ENCODE measurements at regions not wholly inside any gene's neighbourhood (a gene's known extent, or its start where the extent isn't known, plus 50 kb on each side); places are given as distances from the start of the nearest gene placed in this dataset.

DNA sequence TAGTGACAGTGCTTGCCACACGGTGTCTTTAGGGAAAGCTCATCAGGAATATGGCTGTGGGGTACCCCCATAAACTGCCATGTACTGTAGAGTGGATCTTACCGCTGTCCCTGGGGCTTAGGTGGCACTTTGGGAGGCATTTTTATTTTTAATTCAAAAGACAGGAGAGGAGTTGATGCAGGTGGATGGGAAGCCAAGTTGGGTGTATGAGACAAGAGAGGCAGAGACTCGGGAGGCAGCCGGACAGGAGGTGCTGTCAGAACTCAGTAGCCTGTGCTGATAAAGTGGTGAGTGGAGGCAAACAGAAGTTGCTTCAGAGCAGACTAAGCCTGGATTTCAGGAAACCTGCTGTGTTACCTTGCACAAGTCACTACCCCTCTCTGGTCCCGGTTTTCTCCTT, 185.9 kb downstream of the TMEM132E start:
- Histone ChIP-seq H3K27ac (no peak overlapping the region), H3K4me3 (no peak overlapping the region), H3K4me1 (replicated peaks in 1 of 2) (no peaks in the 10 kb centered on the region), H3K9me3 (replicated peaks in 1 of 3) (no peaks in the 10 kb centered on the region), H3K36me3 (replicated peaks in 1 of 2) (no peaks in the 10 kb centered on the region), H3K27me3 (no peaks in the 10 kb centered on the region)
- no peak for TF ChIP-seq POLR2A (IDR thresholded peaks at IDR 0.05)
- no peak for TF ChIP-seq CTCF (IDR thresholded peaks at IDR 0.05)
- whole genome bisulfite sequencing, 4 donors, result 87 to 91% (median 89%) methylated on average over 5 of the region's 5 CpGs
- intact Hi-C loops (cut with DNase I), result no loop called here
- DNase-seq, result no peak

- no peak for DNase-seq
- Histone ChIP-seq H3K4me3 (no peak overlapping the region), H3K4me1 (replicated peaks in 1 of 2) (no peaks in the 10 kb centered on the region), H3K27ac (no peak overlapping the region), H3K9me3 (replicated peaks in 1 of 3) (no peaks in the 10 kb centered on the region), H3K27me3 (no peaks in the 10 kb centered on the region), H3K36me3 (replicated peaks in 1 of 2) (no peaks in the 10 kb centered on the region)
- 77 to 84% (median 80%) methylated on average over 3 of the region's 3 CpGs for WGBS, 4 donors
- no peak for TF ChIP-seq CTCF (IDR thresholded peaks at IDR 0.05)
- no peak for TF ChIP-seq POLR2A (IDR thresholded peaks at IDR 0.05)
- intact Hi-C loops (cut with DNase I), result no loop called here
Measured at GRCh38 chr17:34764716-34765115, 185.3 kb downstream of the TMEM132E start.

DNA sequence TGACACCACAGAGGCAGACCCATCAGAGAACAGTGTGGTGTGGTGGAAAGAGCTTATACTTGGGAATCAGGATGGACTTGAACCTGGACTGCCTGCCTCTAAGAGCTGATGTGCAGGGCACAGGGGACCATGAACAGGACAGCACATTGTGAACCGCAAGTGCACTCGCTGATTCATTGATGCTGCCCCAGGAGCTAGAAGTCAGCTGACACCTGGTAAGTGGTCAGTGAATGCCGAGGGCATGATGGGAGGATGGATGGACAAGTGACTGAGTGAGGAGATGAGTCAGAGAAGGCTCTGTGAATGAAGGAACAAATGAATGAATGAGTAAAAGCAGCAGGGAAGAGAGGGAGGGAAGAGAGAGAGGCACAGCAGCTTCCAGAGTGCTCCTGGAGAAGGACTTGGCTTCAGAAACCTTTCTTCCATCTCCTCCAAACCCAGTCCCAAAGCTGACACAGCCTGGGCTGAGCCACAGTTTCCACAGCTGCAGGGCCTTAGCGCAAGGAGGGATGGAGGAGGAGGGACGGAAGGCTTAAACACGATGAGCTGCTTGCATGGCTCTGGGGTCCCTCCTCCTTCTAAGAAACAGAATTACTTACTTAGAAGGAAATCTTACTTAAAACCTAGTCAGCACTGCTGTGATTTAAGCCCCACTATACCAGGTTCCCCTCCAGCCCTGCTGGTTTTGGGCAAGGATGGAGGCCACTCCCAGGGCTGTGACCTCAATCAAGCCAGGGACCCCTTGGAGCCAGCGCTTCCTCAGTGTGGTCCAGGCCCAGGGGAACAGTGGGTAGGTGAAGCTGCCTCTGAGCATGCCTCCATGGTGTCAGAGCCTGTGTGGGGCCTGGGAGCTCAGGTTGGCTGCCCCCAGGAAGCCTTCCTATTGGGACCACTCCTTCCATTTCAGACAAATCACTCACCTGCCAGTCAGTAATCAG, 184.6 kb downstream of the TMEM132E start:
- intact Hi-C loops (cut with DNase I), result no loop called here
- Histone ChIP-seq H3K27ac (no peak overlapping the region), H3K9me3 (replicated peaks in 1 of 3) (no peaks in the 10 kb centered on the region), H3K27me3 (no peaks in the 10 kb centered on the region), H3K4me1 (replicated peaks in 1 of 2) (no peaks in the 10 kb centered on the region), H3K4me3 (no peak overlapping the region), H3K36me3 (replicated peaks in 1 of 2) (no peaks in the 10 kb centered on the region)
- TF ChIP-seq CTCF (IDR thresholded peaks at IDR 0.05), result no peak
- no peak for TF ChIP-seq POLR2A (IDR thresholded peaks at IDR 0.05)
- WGBS, 4 donors, result 72 to 78% (median 75%) methylated on average over 7 of the region's 7 CpGs
- DNase-seq, result no peak

DNA sequence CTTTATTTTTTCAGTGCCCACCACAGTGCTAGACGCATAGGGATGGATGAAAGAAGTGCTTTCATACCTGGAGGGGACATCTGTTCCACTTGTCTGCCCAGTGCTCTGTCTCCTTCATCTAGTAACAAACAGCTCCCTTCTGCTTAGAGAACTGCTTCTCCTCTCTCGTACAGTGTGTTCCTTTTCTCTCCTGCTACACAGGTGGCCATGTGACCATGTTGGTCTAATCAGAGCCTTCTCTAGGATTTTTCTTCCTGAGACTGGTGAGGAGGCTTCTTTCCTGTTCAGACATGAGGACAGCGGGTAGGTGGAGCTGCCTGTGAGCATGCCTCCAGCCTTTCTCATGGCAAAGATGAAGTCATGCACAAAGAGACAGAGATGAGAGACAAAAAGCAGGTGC, 182.7 kb downstream of the TMEM132E start:
- TF ChIP-seq CTCF (IDR thresholded peaks at IDR 0.05) (no peak), POLR2A (IDR thresholded peaks at IDR 0.05) (no peak)
- H3K27ac ChIP-seq, result no peak overlapping the region
- H3K9me3 ChIP-seq (replicated peaks in 1 of 3), result no peaks in the 10 kb centered on the region
- WGBS, 4 donors, result 77 to 90% (median 79%) methylated on average over 3 of the region's 3 CpGs
- no peaks in the 10 kb centered on the region for H3K36me3 ChIP-seq (replicated peaks in 1 of 2)
- no peaks in the 10 kb centered on the region for H3K4me1 ChIP-seq (replicated peaks in 1 of 2)
- DNase-seq, result no peak
- intact Hi-C loops (cut with DNase I), result no loop called here
- H3K4me3 ChIP-seq, result no peak overlapping the region
- no peaks in the 10 kb centered on the region for H3K27me3 ChIP-seq
